HepG2 (cell line): ENCODE measurements at regions not wholly inside any gene's neighbourhood (a gene's known extent, or its start where the extent isn't known, plus 50 kb on each side); places are given as distances from the start of the nearest gene placed in this dataset.

Experiments used
- ATAC-seq: fragments of 200-7000 bp; cut with Tn5 transposase; 3 replicates; pipeline ENCODE4 v1.9.1; 2020; ENCODE audit warnings: mild to moderate bottlenecking, moderate library complexity
- BruUV-seq: library from RNA; stranded (reverse); fragments of 400-500 nt; replicated peaks from 2 replicates; lab custom pipeline; 2021; lab: Mats Ljungman, UMichigan
- CTCF ChIA-PET: fragments of 300-600 bp; formaldehyde crosslinking; extraction: SDS; loops from one replicate; lab custom pipeline; 2021; ENCODE audit warnings: low total read pairs, inconsistent platforms, low intra/inter-chr PET ratio; lab: Yijun Ruan, JAX
- POLR2A ChIA-PET: fragments of 350-600 bp; sonication (Branson Sonifier 250); formaldehyde crosslinking; loops from one replicate; lab custom pipeline; 2020; ENCODE audit warnings: antibody characterized with exemption, inconsistent platforms; lab: Yijun Ruan, JAX
- DNase-seq: peaks from one replicate; pipeline ENCODE4 v3.0.0-alpha.2; 2015; ENCODE audit warnings: low spot score
- FAIRE-seq: peaks from 3 replicates; lab custom pipeline; 2011; peaks lifted over from hg19 to GRCh38; lab: Jason Lieb, UNC
- H2AFZ ChIP-seq: one replicate; pipeline ENCODE4 v1.6.1; 2011; ENCODE audit warnings: low read length, inconsistent platforms
- H3K27ac ChIP-seq: fragments of 300-600 bp; 3 replicates; pipeline ENCODE4 v1.8.0; 2011; ENCODE audit warnings: mixed run types, mild to moderate bottlenecking, mixed read lengths, low read length, inconsistent platforms; ENCODE audit not compliant: insufficient read depth; ENCODE audit errors: extremely low read length
- H3K27me3 ChIP-seq, 2 experiments: fragments of 200-600 bp in 1 of 2; 2 replicates in 1 of 2; 3 replicates in 1 of 2; pipeline versions ENCODE4 v1.6.0 to v1.8.0; 2011; ENCODE audit warnings: low read length in 2 of 2, mild to moderate bottlenecking in 2 of 2, moderate library complexity in 2 of 2, inconsistent platforms in 1 of 2; ENCODE audit not compliant: insufficient read depth in 2 of 2, control insufficient read depth in 1 of 2
- H3K36me3 ChIP-seq, 2 experiments: fragments of 200-600 bp in 1 of 2; replicated peaks in 1 of 2; 2 replicates in 1 of 2; 3 replicates in 1 of 2; pipeline versions ENCODE4 v1.5.1 to v1.8.0; 2011; ENCODE audit warnings: low read length in 2 of 2, inconsistent platforms in 1 of 2; ENCODE audit not compliant: insufficient read depth in 2 of 2, control insufficient read depth in 1 of 2
- H3K4me1 ChIP-seq: 2 replicates; pipeline ENCODE4 v1.5.1; 2012; ENCODE audit warnings: low read length, inconsistent platforms; ENCODE audit not compliant: insufficient read depth
- H3K4me2 ChIP-seq: 2 replicates; pipeline ENCODE4 v1.6.0; 2011; ENCODE audit warnings: low read depth, low read length, inconsistent platforms
- H3K4me3 ChIP-seq, 3 experiments: fragments of 200-600 bp in 1 of 3; sonication (generic), shearing (Covaris generic) in 1 of 3; replicated peaks in 1 of 3; 2 replicates each; pipeline ENCODE4 v1.5.1; 2011 to 2016; ENCODE audit warnings: low read length in 3 of 3, inconsistent platforms in 2 of 3, low read depth in 2 of 3, mild to moderate bottlenecking in 2 of 3, control low read depth in 1 of 3, mixed read lengths in 1 of 3; ENCODE audit not compliant: insufficient read depth in 1 of 3
- H3K79me2 ChIP-seq: one replicate; pipeline ENCODE4 v1.6.1; 2011; ENCODE audit warnings: low read length, inconsistent platforms; ENCODE audit not compliant: insufficient read depth
- H3K9ac ChIP-seq: 2 replicates; pipeline ENCODE4 v1.6.0; 2011; ENCODE audit warnings: mild to moderate bottlenecking, low read depth, low read length, inconsistent platforms; ENCODE audit not compliant: insufficient read depth
- H3K9me3 ChIP-seq: 2 replicates; pipeline ENCODE4 v1.5.1; 2012; ENCODE audit warnings: mild to moderate bottlenecking, low read length
- H4K20me1 ChIP-seq: 2 replicates; pipeline ENCODE4 v1.6.0; 2011; ENCODE audit warnings: inconsistent platforms, mild to moderate bottlenecking, low read length, moderate library complexity; ENCODE audit not compliant: insufficient read depth
- DNMT1 ChIP-seq: sonication (generic); formaldehyde crosslinking; IDR thresholded peaks from 2 replicates; pipeline ENCODE4 v1.5.1; 2020; ENCODE audit warnings: mild to moderate bottlenecking, missing genetic modification reagents
- EED ChIP-seq: sonication (generic); formaldehyde crosslinking; IDR thresholded peaks from 2 replicates; pipeline ENCODE4 v1.5.0; 2020; ENCODE audit warnings: mild to moderate bottlenecking, missing genetic modification reagents
- FOXP1 ChIP-seq, 2 experiments: fragments of 450-650 bp in 1 of 2; IDR thresholded peaks; 2 replicates each; pipeline ENCODE4 v1.6.1; 2017 to 2018; ENCODE audit warnings: antibody characterized with exemption in 1 of 2
- GABPB1 ChIP-seq: IDR thresholded peaks from 2 replicates; pipeline ENCODE4 v1.6.1; 2016; ENCODE audit warnings: mild to moderate bottlenecking, missing genetic modification reagents, moderate library complexity, missing compliant biosample characterization
- GTF3A ChIP-seq: sonication (generic); formaldehyde crosslinking; conservative IDR thresholded peaks from 2 replicates; pipeline ENCODE4 v1.4.0; 2020; ENCODE audit warnings: mild to moderate bottlenecking, missing genetic modification reagents
- NFATC3 ChIP-seq: sonication (generic); formaldehyde crosslinking; IDR thresholded peaks from 2 replicates; pipeline ENCODE4 v1.5.1; 2020; ENCODE audit warnings: mild to moderate bottlenecking, missing genetic modification reagents
- NFE2L2 ChIP-seq: fragments of 150-350 bp; IDR thresholded peaks from 2 replicates; pipeline ENCODE4 v1.6.1; 2014; ENCODE audit warnings: low read length
- SNAPC4 ChIP-seq: sonication (generic); formaldehyde crosslinking; IDR thresholded peaks from 2 replicates; pipeline ENCODE4 v1.4.0; 2020; ENCODE audit warnings: mild to moderate bottlenecking, missing genetic modification reagents
- THAP7 ChIP-seq: sonication (generic); formaldehyde crosslinking; IDR thresholded peaks from 2 replicates; pipeline ENCODE4 v1.8.1; 2023; ENCODE audit warnings: mild to moderate bottlenecking, missing genetic modification reagents
- TSC22D2 ChIP-seq: sonication (generic); formaldehyde crosslinking; IDR thresholded peaks from 2 replicates; pipeline ENCODE4 v1.5.1; 2020; ENCODE audit warnings: missing genetic modification reagents, mild to moderate bottlenecking, borderline replicate concordance
- ZNF224 ChIP-seq: sonication (generic); formaldehyde crosslinking; IDR thresholded peaks from 2 replicates; pipeline ENCODE4 v1.5.0; 2020; ENCODE audit warnings: mild to moderate bottlenecking, missing genetic modification reagents
- WGBS: methylation state at CpG from one replicate; pipeline ENCODE4 v1.1.6; 2017; ENCODE audit warnings: low lambda C conversion rate; 5-methylcytosine and 5-hydroxymethylcytosine counted together
- in situ Hi-C: cut with HindIII; loops from 2 replicates; pipeline ENCODE4 v1.10.0; 2017; ENCODE audit warnings: low pct_unique_long_range_greater_than_20kb; ENCODE audit not compliant: extremely low pct_ligation_motif_present
- intact Hi-C: fragments of 100-400 bp; cut with micrococcal nuclease; formaldehyde crosslinking; loops from one replicate; pipeline ENCODE4 v1.10.0; 2022; ENCODE audit not compliant: unreplicated experiment
- TF ChIP-seq, protein P1 (sequence below): sonication (generic); formaldehyde crosslinking; IDR thresholded peaks from 2 replicates; pipeline ENCODE4 v1.5.0; 2020; ENCODE audit warnings: missing genetic modification reagents, mild to moderate bottlenecking, borderline replicate concordance

DNA sequence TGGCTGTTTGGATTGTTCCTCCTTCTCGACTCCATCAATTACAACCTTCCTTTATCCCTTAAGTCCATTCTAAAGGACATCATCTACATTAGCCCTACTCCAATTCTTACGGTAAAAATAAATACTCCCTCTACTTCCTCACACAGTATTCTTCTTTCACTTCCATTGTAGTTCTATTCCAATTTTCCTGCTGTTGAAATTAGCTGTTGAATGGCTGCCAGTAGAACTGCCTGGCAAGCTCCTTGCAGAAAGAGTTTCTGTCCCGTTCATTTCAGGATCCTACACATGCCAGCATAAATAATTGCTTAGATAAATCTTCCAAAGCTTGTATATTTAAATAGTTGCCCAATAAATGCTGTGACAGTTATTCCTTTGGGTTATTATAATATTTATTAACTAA is 459.3 kb upstream of the TRIB2 start:
- ATAC-seq (no peak), FAIRE-seq (no peak), DNase-seq (no peak)
- no peak overlapping the region for H3K4me3 ChIP-seq
- no peaks in the 10 kb centered on the region for H4K20me1 ChIP-seq
- no peak overlapping the region for H3K27ac ChIP-seq
- no peak overlapping the region for H2AFZ ChIP-seq
- TF ChIP-seq GABPB1 (CRISPR knock-in tag) (no peak), GTF3A (CRISPR knock-in tag) (no peak), NFATC3 (CRISPR knock-in tag) (no peak), ZNF224 (no peak), FOXP1 (IDR thresholded peaks at IDR 0.05) (no peak), FOXP1 (CRISPR knock-in tag; IDR thresholded peaks at IDR 0.05) (no peak), EED (CRISPR knock-in tag) (no peak), DNMT1 (CRISPR knock-in tag) (no peak), TSC22D2 (CRISPR knock-in tag) (no peak), NFE2L2 (no peak), SNAPC4 (no peak), THAP7 (no peak)
- TF ChIP-seq, protein P1, sequence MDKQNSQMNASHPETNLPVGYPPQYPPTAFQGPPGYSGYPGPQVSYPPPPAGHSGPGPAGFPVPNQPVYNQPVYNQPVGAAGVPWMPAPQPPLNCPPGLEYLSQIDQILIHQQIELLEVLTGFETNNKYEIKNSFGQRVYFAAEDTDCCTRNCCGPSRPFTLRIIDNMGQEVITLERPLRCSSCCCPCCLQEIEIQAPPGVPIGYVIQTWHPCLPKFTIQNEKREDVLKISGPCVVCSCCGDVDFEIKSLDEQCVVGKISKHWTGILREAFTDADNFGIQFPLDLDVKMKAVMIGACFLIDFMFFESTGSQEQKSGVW, result no peak
- H3K27me3 ChIP-seq, result no peaks in the 10 kb centered on the region
- H3K4me1 ChIP-seq, result no peaks in the 10 kb centered on the region
- no peaks in the 10 kb centered on the region for H3K9me3 ChIP-seq
- in situ Hi-C loops (no loop called here), intact Hi-C loops (no loop called here)
- no TSS peak for BruUV-seq
- no peaks in the 10 kb centered on the region for H3K79me2 ChIP-seq
- 0% methylated on average over 3 of the region's 3 CpGs for WGBS
- no peak overlapping the region for H3K9ac ChIP-seq
- no peaks in the 10 kb centered on the region for H3K36me3 ChIP-seq
- POLR2A ChIA-PET, result no interaction called here
- no peak overlapping the region for H3K4me2 ChIP-seq
- CTCF ChIA-PET, result no interaction called here
